SK-N-SH treated with all-trans-retinoic acid at 6 μM for 48 hours (cell line): ENCODE measurements at regions not wholly inside any gene's neighbourhood (a gene's known extent, or its start where the extent isn't known, plus 50 kb on each side); places are given as distances from the start of the nearest gene placed in this dataset.
A peak's percentile ranks its signal among the peaks of the same experiment; 100 is the strongest.

Experiments
- ATAC-seq: fragments of 200-7000 bp; cut with Tn5 transposase; 3 replicates; pipeline ENCODE4 v1.9.1; 2020; ENCODE audit warnings: mild to moderate bottlenecking, moderate library complexity
- ARNTL ChIP-seq: fragments of 450-650 bp; formaldehyde crosslinking; IDR thresholded peaks from 2 replicates; pipeline ENCODE4 v1.5.0; 2020; ENCODE audit warnings: low read depth, mild to moderate bottlenecking, moderate library complexity, borderline replicate concordance
- BACH2 ChIP-seq: fragments of 250-450 bp; sonication (Bioruptor Pico); IDR thresholded peaks from 2 replicates; pipeline ENCODE4 v1.9.0; 2021; ENCODE audit warnings: mild to moderate bottlenecking, borderline replicate concordance
- CREB5 ChIP-seq: fragments of 250-450 bp; sonication (Bioruptor Pico); IDR thresholded peaks from 2 replicates; pipeline ENCODE4 v1.5.1; 2020; ENCODE audit warnings: low read depth, mild to moderate bottlenecking, moderate library complexity
- CSDC2 ChIP-seq: fragments of 250-450 bp; sonication (Bioruptor Pico); IDR thresholded peaks from 2 replicates; pipeline ENCODE4 v1.5.0; 2020; ENCODE audit warnings: mild to moderate bottlenecking, moderate library complexity
- CSRNP3 ChIP-seq: fragments of 250-450 bp; sonication (Bioruptor Pico); IDR thresholded peaks from 2 replicates; pipeline ENCODE4 v1.5.1; 2021; ENCODE audit warnings: mild to moderate bottlenecking, moderate library complexity
- ESRRG ChIP-seq: fragments of 250-450 bp; sonication (Bioruptor Pico); IDR thresholded peaks from 2 replicates; pipeline ENCODE4 v1.6.1; 2021; ENCODE audit warnings: mild to moderate bottlenecking
- GLIS3 ChIP-seq: fragments of 250-450 bp; sonication (Bioruptor Pico); IDR thresholded peaks from 2 replicates; pipeline ENCODE4 v1.5.0; 2020; ENCODE audit warnings: mild to moderate bottlenecking, moderate library complexity
- ISL1 ChIP-seq: fragments of 250-450 bp; sonication (Bioruptor Pico); IDR thresholded peaks from 2 replicates; pipeline ENCODE4 v2.1.2; 2022; ENCODE audit warnings: mild to moderate bottlenecking, moderate library complexity
- OSR1 ChIP-seq: fragments of 250-450 bp; sonication (Bioruptor Pico); IDR thresholded peaks from 2 replicates; pipeline ENCODE4 v1.8.0; 2022; ENCODE audit warnings: moderate library complexity, mild to moderate bottlenecking, inconsistent platforms
- POU6F1 ChIP-seq: fragments of 250-450 bp; sonication (Bioruptor Pico); IDR thresholded peaks from 2 replicates; pipeline ENCODE4 v1.8.0; 2021; ENCODE audit warnings: low read depth, mild to moderate bottlenecking, moderate library complexity, borderline replicate concordance
- PPARA ChIP-seq: fragments of 250-450 bp; sonication (Bioruptor Pico); IDR thresholded peaks from 2 replicates; pipeline ENCODE4 v1.5.0; 2020; ENCODE audit warnings: mild to moderate bottlenecking, borderline replicate concordance
- RARB ChIP-seq: fragments of 250-450 bp; sonication (Bioruptor Pico); IDR thresholded peaks from 2 replicates; pipeline ENCODE4 v1.8.0; 2021; ENCODE audit warnings: mild to moderate bottlenecking, moderate library complexity
- SNAI2 ChIP-seq: fragments of 250-450 bp; sonication (Bioruptor Pico); IDR thresholded peaks from 2 replicates; pipeline ENCODE4 v1.5.0; 2020; ENCODE audit warnings: mild to moderate bottlenecking, moderate library complexity
- TCF4 ChIP-seq: fragments of 250-450 bp; sonication (Bioruptor Pico); IDR thresholded peaks from 2 replicates; pipeline ENCODE4 v1.8.0; 2021; ENCODE audit warnings: mild to moderate bottlenecking, moderate library complexity, borderline replicate concordance
- TOX ChIP-seq: fragments of 250-450 bp; sonication (Bioruptor Pico); IDR thresholded peaks from 2 replicates; pipeline ENCODE4 v1.8.0; 2021; ENCODE audit warnings: mild to moderate bottlenecking, moderate library complexity, borderline replicate concordance
- ZC3H10 ChIP-seq: fragments of 250-450 bp; sonication (Bioruptor Pico); IDR thresholded peaks from 2 replicates; pipeline ENCODE4 v1.5.1; 2021; ENCODE audit warnings: mild to moderate bottlenecking, moderate library complexity
- ZFP30 ChIP-seq: fragments of 450-650 bp; formaldehyde crosslinking; IDR thresholded peaks from 2 replicates; pipeline ENCODE4 v1.5.0; 2022; ENCODE audit warnings: mild to moderate bottlenecking, moderate library complexity
- ZNF565 ChIP-seq: fragments of 450-650 bp; formaldehyde crosslinking; conservative IDR thresholded peaks from 2 replicates; pipeline ENCODE4 v1.5.0; 2020; ENCODE audit warnings: low read depth, mild to moderate bottlenecking, moderate library complexity
- ZNF70 ChIP-seq: fragments of 450-650 bp; formaldehyde crosslinking; IDR thresholded peaks from 2 replicates; pipeline ENCODE4 v1.5.0; 2020; ENCODE audit warnings: mild to moderate bottlenecking, moderate library complexity
- ZNF8 ChIP-seq: fragments of 450-650 bp; formaldehyde crosslinking; IDR thresholded peaks from 2 replicates; pipeline ENCODE4 v1.5.0; 2020; ENCODE audit warnings: mild to moderate bottlenecking, moderate library complexity

- TF ChIP-seq ZFP30 (CRISPR knock-in tag), result no peak
- TF ChIP-seq ESRRG, result no peak
- TF ChIP-seq CSRNP3 (CRISPR knock-in tag), result no peak
- no peak for TF ChIP-seq TOX (CRISPR knock-in tag)
- TF ChIP-seq ZNF70, result no peak
- no peak for TF ChIP-seq ZNF8
- no peak for TF ChIP-seq ISL1 (CRISPR knock-in tag)
- TF ChIP-seq ZNF565, result no peak
- no peak; the same call in 1 of the 3 replicates for ATAC-seq
These were observed 327.7 kb downstream of the DKK2 start for GRCh38 chr4:106708464-106708816.

GRCh38 chr4:106707776-106708463, 328.2 kb downstream of the DKK2 start:
- peak; percentile 79 for ATAC-seq
- TF ChIP-seq ZNF565 (no peak), CSDC2 (no peak), TCF4 (CRISPR knock-in tag) (no peak), OSR1 (CRISPR knock-in tag) (no peak), ISL1 (CRISPR knock-in tag) (no peak), ZC3H10 (CRISPR knock-in tag) (no peak), CREB5 (CRISPR knock-in tag) (no peak), RARB (no peak), ESRRG (no peak), GLIS3 (no peak), POU6F1 (CRISPR knock-in tag) (no peak), ARNTL (CRISPR knock-in tag) (no peak), CSRNP3 (CRISPR knock-in tag) (no peak), SNAI2 (CRISPR knock-in tag) (no peak), BACH2 (CRISPR knock-in tag) (no peak), PPARA (no peak), ZFP30 (CRISPR knock-in tag) (no peak), ZNF8 (no peak)

GRCh38 chr4:106704253-106704870, 331.8 kb downstream of the DKK2 start:
- no peak for TF ChIP-seq ZC3H10 (CRISPR knock-in tag)
- TF ChIP-seq OSR1 (CRISPR knock-in tag), result no peak
- TF ChIP-seq PPARA, result no peak
- no peak for TF ChIP-seq RARB
- TF ChIP-seq GLIS3, result no peak
- TF ChIP-seq CSRNP3 (CRISPR knock-in tag), result no peak
- TF ChIP-seq CREB5 (CRISPR knock-in tag), result no peak
- no peak for TF ChIP-seq TOX (CRISPR knock-in tag)
- TF ChIP-seq BACH2 (CRISPR knock-in tag), result no peak
- no peak for TF ChIP-seq CSDC2
- TF ChIP-seq ZNF565, result no peak
- TF ChIP-seq ZNF70, result no peak
- no peak for TF ChIP-seq TCF4 (CRISPR knock-in tag)
- TF ChIP-seq ESRRG, result no peak
- TF ChIP-seq, all 23 proteins: peak for 0
- ATAC-seq, result no peak
